GDM1 (cell line): ENCODE measurements at regions not wholly inside any gene's neighbourhood (a gene's known extent, or its start where the extent isn't known, plus 50 kb on each side); places are given as distances from the start of the nearest gene placed in this dataset.
A peak's percentile ranks its signal among the peaks of the same experiment; 100 is the strongest.

Experiments used
- DNase-seq: peaks from one replicate; lab custom pipeline; 2025; lab: John Stamatoyannopoulos, UW

- no peak for DNase-seq
These were observed 271.3 kb upstream of the LDB2 start for GRCh38 chr4:17169699-17170098.

- DNase-seq: no peak
These were observed 270.1 kb upstream of the LDB2 start for GRCh38 chr4:17168571-17168970.

- DNase-seq: no peak
These were observed 268.5 kb upstream of the LDB2 start for GRCh38 chr4:17166954-17167353.

DNA sequence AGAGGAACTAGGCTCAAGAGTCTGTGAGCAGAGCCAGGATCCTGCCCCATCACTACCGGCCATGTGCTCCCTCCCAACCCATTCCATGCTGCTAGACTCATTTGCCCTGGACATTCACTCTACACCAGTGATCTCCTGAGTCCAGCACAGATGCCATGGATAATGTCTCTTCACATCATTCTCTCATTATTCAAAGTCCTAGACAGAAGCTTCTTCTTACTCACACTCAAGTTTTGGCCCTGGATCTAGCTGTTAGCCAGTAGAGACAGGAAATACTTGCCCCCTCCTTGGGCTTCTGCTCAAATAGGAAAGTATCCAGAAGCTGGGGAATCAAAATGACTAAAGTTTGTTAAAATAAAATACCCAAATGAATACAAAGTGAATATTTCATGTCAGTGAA is 266.8 kb upstream of the LDB2 start:
- DNase-seq: no peak

- DNase-seq: no peak
These were observed 266.2 kb upstream of the LDB2 start for GRCh38 chr4:17164666-17165065.

- no peak for DNase-seq
These were observed 264.8 kb upstream of the LDB2 start for GRCh38 chr4:17163156-17163771.

DNA sequence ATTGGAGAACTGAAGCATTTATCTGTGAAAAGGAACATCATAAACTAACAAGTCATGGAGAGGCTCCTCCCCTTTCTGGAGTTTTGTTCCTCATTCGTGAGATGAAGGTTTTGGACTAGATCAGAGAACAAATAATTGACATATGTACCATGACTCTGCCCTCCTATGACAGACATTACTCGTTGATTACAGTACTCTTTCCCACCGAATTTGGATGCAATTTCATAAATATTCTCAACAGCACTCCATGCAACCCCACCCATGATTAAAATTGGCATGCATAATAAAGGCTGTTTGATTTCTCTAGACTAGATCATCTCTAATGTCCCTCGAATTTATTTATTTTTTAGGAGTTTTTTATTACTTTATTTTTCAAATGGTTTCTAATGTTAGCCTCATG is 258.9 kb upstream of the LDB2 start:
- DNase-seq: no peak

- DNase-seq: no peak
These were observed 257.0 kb upstream of the LDB2 start for GRCh38 chr4:17155486-17155885.

GRCh38 chr4:17153572-17153971 is 255.1 kb upstream of the LDB2 start:
- no peak for DNase-seq

DNA sequence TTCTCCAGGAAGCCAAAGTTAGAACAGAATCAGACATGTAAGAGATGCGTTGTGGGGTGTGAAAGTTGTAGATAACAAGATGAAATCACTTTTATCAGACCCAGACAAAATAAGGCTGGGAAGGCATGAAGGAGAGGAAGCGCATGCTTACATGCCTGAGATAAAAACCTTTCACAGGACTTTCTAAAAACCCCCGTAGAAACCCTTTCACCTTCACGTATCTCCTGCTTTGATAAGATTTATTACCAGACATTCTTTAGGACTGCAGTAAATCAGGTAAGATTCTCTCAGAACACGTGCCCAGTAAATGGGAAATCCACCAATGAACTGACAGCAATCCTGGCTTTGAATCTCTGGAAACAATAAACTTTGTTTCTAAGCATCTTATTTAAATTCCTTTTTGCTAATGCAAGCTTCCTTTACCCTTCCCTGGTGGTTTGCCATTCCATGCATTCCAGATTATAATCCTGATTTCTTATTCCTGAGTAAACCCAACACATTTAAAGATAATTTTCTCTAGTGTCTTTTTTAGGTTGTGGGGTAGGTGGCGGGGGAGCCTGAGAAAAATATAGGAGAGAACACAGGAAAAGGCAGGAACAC is 254.6 kb upstream of the LDB2 start:
- DNase-seq: no peak

GRCh38 chr4:17142232-17142711 is 243.8 kb upstream of the LDB2 start:
- DNase-seq: no peak

- DNase-seq: no peak
These were observed 240.4 kb upstream of the LDB2 start for GRCh38 chr4:17138847-17139246.

- no peak for DNase-seq
These were observed 236.1 kb upstream of the LDB2 start for GRCh38 chr4:17134565-17134964.

DNA sequence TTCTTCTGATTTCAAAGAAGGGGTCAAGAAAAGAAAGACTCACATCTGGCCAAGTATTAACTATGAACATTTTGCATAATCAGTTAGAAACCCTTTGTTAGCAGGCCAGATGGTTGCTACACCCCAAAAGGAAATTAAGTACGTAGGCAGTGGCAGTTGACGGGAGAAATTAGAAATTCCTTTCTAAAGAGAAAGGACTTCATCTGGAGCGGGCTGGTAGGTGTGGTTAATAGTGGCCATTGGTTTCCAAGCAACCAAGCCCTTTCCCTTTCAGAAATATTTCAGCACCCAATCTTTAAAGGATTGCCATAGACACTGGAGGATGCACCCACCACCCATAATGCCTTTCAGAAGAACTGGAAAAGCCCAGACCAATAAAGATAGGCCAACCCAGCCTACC is 235.7 kb upstream of the LDB2 start:
- no peak for DNase-seq

- DNase-seq: no peak
These were observed 233.8 kb upstream of the LDB2 start for GRCh38 chr4:17132226-17132625.

GRCh38 chr4:17128268-17128667 is 229.8 kb upstream of the LDB2 start:
- no peak for DNase-seq

DNA sequence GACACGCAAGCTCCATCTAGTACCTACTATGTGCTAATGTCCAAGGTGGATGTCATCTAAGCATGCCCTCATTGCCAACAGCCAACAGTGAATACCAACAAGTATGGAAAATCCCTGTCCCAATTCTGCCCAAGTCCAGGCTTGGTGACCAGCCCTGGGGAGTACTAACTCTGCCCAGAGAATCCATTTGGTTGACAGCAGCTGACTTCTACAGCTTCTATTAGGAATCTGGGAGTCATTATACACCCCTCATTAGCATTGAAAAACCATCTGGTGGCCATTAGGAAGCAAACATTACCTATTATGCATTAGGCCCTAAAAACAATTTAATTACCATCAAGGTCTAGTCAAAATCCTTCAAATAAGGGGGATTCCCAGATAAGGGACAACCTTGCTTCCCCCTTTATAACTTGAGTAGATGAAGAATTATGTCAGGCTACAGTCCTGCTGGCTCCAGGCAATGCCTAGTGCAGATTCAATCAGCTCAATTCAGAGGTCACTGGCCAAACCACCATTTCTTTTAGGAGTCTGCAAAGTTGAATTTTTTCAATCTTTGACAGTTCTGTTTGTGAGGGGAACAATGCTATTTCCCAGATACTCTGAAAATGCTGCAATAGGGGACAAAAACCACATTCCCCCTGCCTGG is 228.0 kb upstream of the LDB2 start:
- no peak for DNase-seq

GRCh38 chr4:17124767-17125166 is 226.3 kb upstream of the LDB2 start:
- no peak for DNase-seq

- DNase-seq: no peak
These were observed 222.3 kb upstream of the LDB2 start for GRCh38 chr4:17120761-17121160.

GRCh38 chr4:17117746-17118145 is 219.3 kb upstream of the LDB2 start:
- DNase-seq: no peak

- DNase-seq: no peak
These were observed 217.1 kb upstream of the LDB2 start for GRCh38 chr4:17115583-17115982.

DNA sequence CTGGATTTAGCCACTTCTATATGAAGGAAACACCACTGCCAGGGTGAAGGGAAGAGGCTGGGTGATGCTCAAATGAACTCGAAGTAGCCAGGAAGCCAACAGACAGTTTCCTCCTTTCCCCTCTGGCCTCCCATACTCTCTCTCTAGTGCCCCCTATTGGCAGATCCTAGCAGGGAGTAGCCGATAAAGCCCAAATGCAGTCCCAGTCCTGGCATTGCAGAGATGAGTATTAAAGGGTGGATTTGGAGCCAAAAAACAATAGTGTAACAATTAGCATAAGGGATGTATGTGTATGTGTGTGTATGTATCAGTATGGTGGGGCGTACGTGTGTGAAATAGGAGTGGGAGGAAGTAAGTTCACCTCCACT is 213.8 kb upstream of the LDB2 start:
- DNase-seq: peak; percentile 14

DNA sequence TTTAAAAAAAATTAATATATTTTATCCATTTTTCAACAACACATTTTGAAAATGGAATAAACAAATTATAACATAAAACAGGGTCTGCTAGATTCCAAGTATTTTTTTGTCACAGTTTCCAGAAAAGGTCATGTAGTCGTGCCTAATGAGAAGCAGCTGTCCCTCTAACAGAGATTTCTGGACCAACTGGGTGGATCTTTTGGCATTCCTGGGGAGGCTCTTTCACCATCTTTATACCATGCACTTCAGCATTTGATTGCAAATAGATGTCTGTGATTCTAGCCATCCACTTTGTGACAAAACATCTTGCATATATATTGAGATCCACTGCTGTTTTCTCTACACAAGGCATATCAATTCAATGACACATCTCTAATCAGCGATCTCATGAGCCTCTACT is 210.7 kb upstream of the LDB2 start:
- no peak for DNase-seq

- no peak for DNase-seq
These were observed 204.8 kb upstream of the LDB2 start for GRCh38 chr4:17103231-17103630.
